ENCODE measurements at regions not wholly inside any gene's neighbourhood (a gene's known extent, or its start where the extent isn't known, plus 50 kb on each side); places are given as distances from the start of the nearest gene placed in this dataset.

GRCh38 chr5:166329149-166329800 is 1962.2 kb upstream of the WWC1 start:
- ATAC-seq (no peak), DNase-seq (no peak)
- no peak overlapping the region for H3K27ac ChIP-seq
- H3K9me3 ChIP-seq, result no peaks in the 10 kb centered on the region
- H3K4me3 ChIP-seq, result no peak overlapping the region
- no peak for TF ChIP-seq CTCF (IDR thresholded peaks at IDR 0.05)
- no peaks in the 10 kb centered on the region for H3K27me3 ChIP-seq
- intact Hi-C loops (cut with DNase I), result no loop called here
- no peaks in the 10 kb centered on the region for H3K36me3 ChIP-seq
- H3K4me1 ChIP-seq, result no peaks in the 10 kb centered on the region

GRCh38 chr5:166330036-166330435 is 1961.4 kb upstream of the WWC1 start:
- intact Hi-C loops (cut with DNase I), result no loop called here
- no peaks in the 10 kb centered on the region for H3K27me3 ChIP-seq

GRCh38 chr5:166331521-166331920 is 1959.9 kb upstream of the WWC1 start:
- no peak overlapping the region for H3K4me3 ChIP-seq
- no peaks in the 10 kb centered on the region for H3K36me3 ChIP-seq
- no peaks in the 10 kb centered on the region for H3K9me3 ChIP-seq
- no peak overlapping the region for H3K27ac ChIP-seq
- intact Hi-C loops (cut with DNase I), result no loop called here
- DNase-seq, result no peak
- no peak for TF ChIP-seq CTCF (IDR thresholded peaks at IDR 0.05)
- ATAC-seq, result no peak
- H3K4me1 ChIP-seq, result no peaks in the 10 kb centered on the region
- no peaks in the 10 kb centered on the region for H3K27me3 ChIP-seq

More at GRCh38 chr5:166330036-166330435, 1961.4 kb upstream of the WWC1 start:
- H3K27ac ChIP-seq, result no peak overlapping the region
- TF ChIP-seq CTCF (IDR thresholded peaks at IDR 0.05), result no peak
- no peaks in the 10 kb centered on the region for H3K4me1 ChIP-seq
- H3K9me3 ChIP-seq, result no peaks in the 10 kb centered on the region
- DNase-seq (no peak), ATAC-seq (no peak)
- H3K4me3 ChIP-seq, result no peak overlapping the region
- no peaks in the 10 kb centered on the region for H3K36me3 ChIP-seq

GRCh38 chr5:166338801-166339200 is 1952.6 kb upstream of the WWC1 start:
- H3K36me3 ChIP-seq, result no peaks in the 10 kb centered on the region
- H3K4me3 ChIP-seq, result no peak overlapping the region
- intact Hi-C loops (cut with DNase I), result no loop called here
- ATAC-seq (no peak), DNase-seq (no peak)
- no peaks in the 10 kb centered on the region for H3K27me3 ChIP-seq
- no peak overlapping the region for H3K27ac ChIP-seq
- no peaks in the 10 kb centered on the region for H3K4me1 ChIP-seq
- no peaks in the 10 kb centered on the region for H3K9me3 ChIP-seq
- no peak for TF ChIP-seq CTCF (IDR thresholded peaks at IDR 0.05)

GRCh38 chr5:166340039-166340438 is 1951.4 kb upstream of the WWC1 start:
- H3K4me1 ChIP-seq, result no peaks in the 10 kb centered on the region
- no peaks in the 10 kb centered on the region for H3K9me3 ChIP-seq
- intact Hi-C loops (cut with DNase I), result no loop called here
- TF ChIP-seq CTCF (IDR thresholded peaks at IDR 0.05), result no peak
- no peaks in the 10 kb centered on the region for H3K36me3 ChIP-seq
- no peak overlapping the region for H3K27ac ChIP-seq
- no peaks in the 10 kb centered on the region for H3K27me3 ChIP-seq
- DNase-seq (no peak), ATAC-seq (no peak)
- no peak overlapping the region for H3K4me3 ChIP-seq

Measured in upper lobe of right lung (tissue), 1 donor.